Nephron (organoid): ENCODE measurements at regions not wholly inside any gene's neighbourhood (a gene's known extent, or its start where the extent isn't known, plus 50 kb on each side); places are given as distances from the start of the nearest gene placed in this dataset.
A peak's percentile ranks its signal among the peaks of the same experiment; 100 is the strongest.

Experiments
- H3K27ac Mint-ChIP-seq, 3 experiments: 2 replicates each; pipeline ENCODE4 v1.8.0; 2020; ENCODE audit warnings: mixed read lengths in 3 of 3, mild to moderate bottlenecking in 2 of 3, moderate library complexity in 1 of 3
- H3K27me3 Mint-ChIP-seq: 2 replicates; pipeline ENCODE4 v1.8.0; 2021; ENCODE audit warnings: low read depth, mild to moderate bottlenecking, moderate library complexity, mixed read lengths
- H3K36me3 Mint-ChIP-seq: 2 replicates; pipeline ENCODE4 v1.8.0; 2020; ENCODE audit warnings: low read depth, mixed read lengths
- H3K4me1 Mint-ChIP-seq: 2 replicates; pipeline ENCODE4 v1.8.0; 2020; ENCODE audit warnings: mixed read lengths
- H3K4me3 Mint-ChIP-seq, 3 experiments: 2 replicates each; pipeline ENCODE4 v1.8.0; 2020; ENCODE audit warnings: mild to moderate bottlenecking in 3 of 3, mixed read lengths in 3 of 3, moderate library complexity in 2 of 3
- H3K9me3 Mint-ChIP-seq: 2 replicates; pipeline ENCODE4 v1.8.0; 2020; ENCODE audit warnings: mixed read lengths
- CTCF ChIP-seq, 3 experiments: fragments of 200-600 bp; sonication (generic); IDR thresholded peaks; one replicate each; pipeline ENCODE4 v1.5.0; 2021; ENCODE audit warnings: antibody characterized with exemption in 3 of 3; ENCODE audit not compliant: unreplicated experiment in 3 of 3

GRCh38 chr1:94737124-94737998 lies 82.8 kb upstream of the SLC44A3 start:
- Mint-ChIP-seq H3K36me3 (peaks cover 4% of the 10 kb centered on the region), H3K27me3 (no peaks in the 10 kb centered on the region), H3K27ac (peak overlapping the region; percentile 77 to 97 (median 80)), H3K4me3 (no peak overlapping the region), H3K4me1 (peaks cover 40% of the 10 kb centered on the region), H3K9me3 (no peaks in the 10 kb centered on the region)
- no peak for TF ChIP-seq CTCF (IDR thresholded peaks at IDR 0.05; ENCODE audit: unreplicated experiment in 3 of 3)

DNA sequence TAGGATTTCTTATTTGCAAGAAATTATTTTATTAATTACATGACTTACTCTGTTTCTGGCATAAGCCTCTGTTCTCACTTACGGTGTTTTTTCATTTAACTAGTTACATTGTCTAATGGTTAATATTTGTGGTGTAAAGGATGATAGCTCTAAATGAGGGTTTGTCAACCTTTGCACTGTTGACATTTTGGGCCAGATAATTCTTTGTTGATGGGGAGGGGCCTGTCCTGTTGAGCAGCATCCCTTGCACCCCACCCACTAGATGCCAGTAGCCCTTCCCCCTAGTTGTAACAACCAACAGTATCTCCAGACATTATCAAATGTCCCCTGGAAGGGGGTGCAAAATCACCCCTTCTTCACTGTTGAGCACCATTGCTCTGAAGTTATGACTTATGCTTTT lies 83.6 kb upstream of the SLC44A3 start:
- TF ChIP-seq CTCF (IDR thresholded peaks at IDR 0.05; ENCODE audit: unreplicated experiment in 3 of 3) = no peak
- Mint-ChIP-seq H3K36me3 (peaks cover 4% of the 10 kb centered on the region), H3K27ac (peak overlapping the region; percentile 77 to 97 (median 80)), H3K27me3 (no peaks in the 10 kb centered on the region), H3K4me1 (peaks cover 40% of the 10 kb centered on the region), H3K4me3 (no peak overlapping the region), H3K9me3 (no peaks in the 10 kb centered on the region)

DNA sequence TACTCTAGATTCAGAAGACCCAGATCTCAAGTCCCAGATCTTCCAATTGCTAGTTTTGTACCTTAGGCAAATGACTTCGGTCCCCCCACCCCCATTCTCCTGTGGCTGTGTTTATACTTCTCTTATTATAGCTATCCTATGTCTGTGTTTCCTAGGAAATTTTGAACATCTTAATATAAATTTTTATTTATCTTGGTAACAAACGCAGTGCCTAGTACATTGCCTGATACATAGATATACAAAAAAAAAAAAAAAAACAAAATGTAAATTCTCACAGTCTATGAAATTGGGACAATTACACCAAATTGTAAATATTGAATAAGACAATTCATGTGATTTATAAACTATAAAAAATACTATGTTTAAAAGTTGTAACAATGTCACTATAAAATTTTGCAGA lies 84.1 kb upstream of the SLC44A3 start:
- H3K4me1 Mint-ChIP-seq = peaks cover 39% of the 10 kb centered on the region
- TF ChIP-seq CTCF (IDR thresholded peaks at IDR 0.05; ENCODE audit: unreplicated experiment in 3 of 3) = no peak
- H3K4me3 Mint-ChIP-seq = no peak overlapping the region
- H3K36me3 Mint-ChIP-seq = peaks cover 4% of the 10 kb centered on the region
- peak overlapping the region; percentile 97 to 100 (median 100) for H3K27ac Mint-ChIP-seq
- no peaks in the 10 kb centered on the region for H3K27me3 Mint-ChIP-seq
- H3K9me3 Mint-ChIP-seq = no peaks in the 10 kb centered on the region

DNA sequence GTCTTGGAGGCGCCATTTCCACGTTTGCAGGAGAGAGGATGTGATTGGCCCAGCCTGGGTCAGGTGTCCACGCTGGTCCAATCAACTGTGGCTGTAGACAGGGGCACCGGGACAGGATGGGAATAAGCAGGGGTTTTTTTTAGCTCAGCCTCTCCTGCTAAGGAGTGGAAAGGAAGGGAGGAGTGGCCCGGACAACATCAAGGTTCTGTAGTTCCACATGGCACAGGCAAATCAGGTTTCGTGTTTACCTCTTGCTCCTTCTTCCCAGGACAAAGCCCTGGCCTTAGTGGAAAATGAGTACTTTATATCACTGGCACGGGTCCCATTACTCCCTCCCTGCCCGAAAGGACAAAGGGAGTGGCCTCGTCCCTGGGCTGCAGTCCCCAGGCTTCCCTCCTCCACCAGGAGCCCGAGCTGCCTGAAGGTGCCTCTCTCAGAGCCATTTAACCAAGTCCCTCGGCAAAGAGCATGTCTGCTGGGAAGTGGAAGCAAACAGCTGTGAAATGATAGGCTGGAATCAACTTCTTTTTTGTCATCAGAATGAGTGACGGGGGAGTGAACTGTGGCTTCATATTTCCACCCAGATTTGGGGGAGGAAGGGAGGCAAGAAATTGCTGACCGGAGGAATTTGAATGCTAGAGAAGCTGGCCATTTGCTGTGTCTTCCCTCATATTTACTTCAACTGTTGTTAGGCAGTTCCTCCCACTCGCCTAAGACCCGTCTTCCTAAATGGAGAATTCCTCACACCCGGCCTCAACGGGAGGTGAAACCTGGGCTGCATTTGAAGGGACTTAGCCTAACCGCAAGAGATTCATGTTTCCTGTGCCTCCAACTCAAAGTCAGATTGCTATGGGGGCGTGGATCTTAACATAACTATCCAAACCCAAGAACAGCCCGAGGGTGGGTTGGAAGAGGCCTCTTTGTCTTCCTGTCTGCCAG lies 84.9 kb upstream of the SLC44A3 start:
- H3K36me3 Mint-ChIP-seq = peaks cover 4% of the 10 kb centered on the region
- H3K4me1 Mint-ChIP-seq = peaks cover 39% of the 10 kb centered on the region
- H3K9me3 Mint-ChIP-seq = no peaks in the 10 kb centered on the region
- H3K4me3 Mint-ChIP-seq = peak overlapping the region in 2 of 3 experiments; percentile 32 to 36
- no peaks in the 10 kb centered on the region for H3K27me3 Mint-ChIP-seq
- TF ChIP-seq CTCF (IDR thresholded peaks at IDR 0.05; ENCODE audit: unreplicated experiment in 3 of 3) = no peak
- peak overlapping the region; percentile 97 to 100 (median 100) for H3K27ac Mint-ChIP-seq

- H3K4me3 Mint-ChIP-seq = no peak overlapping the region
- no peaks in the 10 kb centered on the region for H3K27me3 Mint-ChIP-seq
- peak overlapping the region; percentile 53 to 93 (median 55) for H3K27ac Mint-ChIP-seq
- no peaks in the 10 kb centered on the region for H3K9me3 Mint-ChIP-seq
- peaks cover 56% of the 10 kb centered on the region for H3K4me1 Mint-ChIP-seq
- TF ChIP-seq CTCF (IDR thresholded peaks at IDR 0.05; ENCODE audit: unreplicated experiment in 3 of 3) = no peak
- peaks cover 4% of the 10 kb centered on the region for H3K36me3 Mint-ChIP-seq
Measured at GRCh38 chr1:94731891-94732290, 88.3 kb upstream of the SLC44A3 start.
